Skin epidermis (tissue), 12 donors: ENCODE measurements at regions not wholly inside any gene's neighbourhood (a gene's known extent, or its start where the extent isn't known, plus 50 kb on each side); places are given as distances from the start of the nearest gene placed in this dataset.
A peak's percentile ranks its signal among the peaks of the same experiment; 100 is the strongest.
"Not testable (repeated sequence)": the region's sequence is repeated elsewhere in the genome, so short reads cannot be mapped to it uniquely, and the experiment has no call there.

Experiments used
- H3K27ac ChIP-seq, 21 experiments: fragments of 200-600 bp; sonication (generic) in 11 of 21; one replicate each; pipeline ENCODE4 v1.5.0; 2020; ENCODE audit warnings: mild to moderate bottlenecking in 3 of 21, inconsistent platforms in 2 of 21, moderate library complexity in 2 of 21
- H3K4me3 ChIP-seq, 7 experiments: fragments of 200-600 bp; sonication (generic) in 2 of 7; one replicate each; pipeline ENCODE4 v1.5.0; 2020; ENCODE audit warnings: inconsistent platforms in 2 of 7, mild to moderate bottlenecking in 2 of 7, moderate library complexity in 1 of 7

DNA sequence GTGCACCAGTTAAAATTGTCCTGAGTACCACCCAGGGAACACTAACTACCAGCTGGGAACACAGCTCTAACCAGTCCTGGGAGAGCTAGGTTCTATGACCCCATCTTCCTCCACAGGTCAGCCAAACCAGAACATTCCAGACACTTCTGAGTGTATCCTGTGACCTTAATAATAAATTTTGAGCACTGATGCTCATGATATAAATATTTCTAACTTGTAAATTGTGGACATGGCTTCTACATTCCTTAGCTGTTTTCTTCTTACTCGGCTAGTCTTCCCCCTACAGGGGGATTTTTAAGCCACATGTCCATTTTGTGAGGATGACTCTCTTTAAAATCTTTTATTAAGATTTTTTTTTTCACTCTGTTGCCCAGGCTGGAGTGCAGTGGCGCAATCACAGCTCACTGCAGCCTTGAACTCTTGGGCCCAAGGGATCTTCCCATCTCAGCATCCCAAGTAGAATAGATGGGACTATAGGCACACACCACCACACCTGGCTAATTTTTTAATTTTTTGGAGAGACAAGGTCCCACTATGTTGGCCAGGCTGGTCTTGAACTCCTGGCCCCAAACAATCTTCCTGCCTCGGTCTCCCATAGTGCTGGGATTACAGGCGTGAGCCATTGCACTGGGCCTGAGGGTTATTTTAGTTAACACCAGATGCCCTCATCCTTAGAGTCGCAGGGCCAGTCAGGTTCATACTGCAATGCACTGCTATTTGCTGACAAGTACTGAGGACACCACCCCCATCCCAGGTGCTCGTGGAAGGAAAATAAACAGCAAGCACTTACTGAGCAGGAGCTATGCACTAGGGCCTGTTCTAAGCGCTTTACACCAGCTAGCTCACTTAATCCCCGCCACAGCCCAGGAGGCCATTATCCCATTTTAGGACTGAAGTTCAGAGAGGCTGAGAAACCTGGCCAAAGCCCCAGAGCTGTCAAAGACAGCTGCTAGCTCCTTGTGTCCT lies 142.6 kb upstream of the NCOR2 start:
- Histone ChIP-seq H3K4me3 (no peak overlapping the region), H3K27ac (no peak overlapping the region)

GRCh38 chr12:124707316-124707715 lies 139.9 kb upstream of the NCOR2 start:
- H3K27ac ChIP-seq = no peak overlapping the region
- no peak overlapping the region for H3K4me3 ChIP-seq

- Histone ChIP-seq H3K4me3 (no peak overlapping the region), H3K27ac (no peak overlapping the region)
Observed at GRCh38 chr12:124706363-124706762, 139.0 kb upstream of the NCOR2 start.

DNA sequence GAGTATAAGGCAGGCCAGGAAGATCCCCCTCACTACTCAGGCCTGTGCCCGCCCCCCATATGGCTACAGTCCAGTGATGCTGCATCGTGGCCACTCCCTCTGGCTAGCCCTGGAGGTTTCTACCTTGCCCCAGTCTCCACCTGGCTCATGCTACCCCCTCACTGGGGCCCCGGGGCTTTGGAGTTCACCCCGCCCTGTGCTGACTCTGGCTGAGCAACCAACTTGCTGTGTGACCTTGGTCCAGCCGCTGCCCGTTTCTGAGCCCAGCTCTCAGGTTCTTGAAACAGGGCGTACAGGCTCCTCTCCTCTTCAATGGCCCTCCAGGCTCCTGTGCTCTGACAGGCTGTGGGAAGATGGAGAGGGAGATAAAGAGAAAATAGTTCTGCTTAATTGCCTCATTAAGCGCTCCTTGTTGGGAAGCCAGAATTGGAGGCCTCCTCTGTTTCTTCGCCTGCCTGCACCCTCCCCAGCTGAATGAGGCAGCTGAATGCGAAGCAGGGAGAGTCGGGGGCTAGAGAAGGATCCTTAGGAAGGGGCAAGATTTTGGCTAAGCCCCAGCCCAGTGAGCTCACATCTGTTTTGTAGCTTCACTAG lies 138.2 kb upstream of the NCOR2 start:
- Histone ChIP-seq H3K27ac (no peak overlapping the region), H3K4me3 (no peak overlapping the region)

- H3K4me3 ChIP-seq = no peak overlapping the region
- H3K27ac ChIP-seq = no peak overlapping the region
Observed at GRCh38 chr12:124704619-124705018, 137.2 kb upstream of the NCOR2 start.

- H3K27ac ChIP-seq = no peak overlapping the region
Observed at GRCh38 chr12:124703856-124704255, 136.4 kb upstream of the NCOR2 start.

DNA sequence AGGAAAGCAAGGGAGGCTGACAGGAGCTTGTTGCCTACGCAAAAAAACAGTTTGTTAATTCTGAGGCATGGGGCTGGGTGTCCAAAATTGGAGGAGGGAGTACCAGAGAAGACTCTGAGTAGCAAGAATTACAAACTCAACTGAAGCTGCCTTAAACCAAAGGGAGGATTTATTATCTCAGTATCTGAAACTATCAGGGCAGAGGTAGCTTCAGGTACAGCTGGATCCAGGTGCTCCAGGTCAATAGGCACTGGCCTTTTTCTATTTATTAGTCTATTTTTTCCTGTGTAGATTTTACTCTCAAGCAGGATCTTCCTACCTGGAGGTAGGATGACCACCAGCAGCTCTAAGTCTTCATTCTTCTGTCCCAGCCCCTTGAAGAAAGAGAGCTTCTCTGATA lies 135.3 kb upstream of the NCOR2 start:
- Histone ChIP-seq H3K4me3 (no peak overlapping the region), H3K27ac (no peak overlapping the region)

More at GRCh38 chr12:124703856-124704255, 136.4 kb upstream of the NCOR2 start:
- H3K4me3 ChIP-seq = no peak overlapping the region

- Histone ChIP-seq H3K27ac (peak overlapping the region in 10 of 21 experiments; percentile 5 to 74 (median 50)), H3K4me3 (no peak overlapping the region)
Observed at GRCh38 chr12:124700810-124701592, 133.6 kb upstream of the NCOR2 start.

DNA sequence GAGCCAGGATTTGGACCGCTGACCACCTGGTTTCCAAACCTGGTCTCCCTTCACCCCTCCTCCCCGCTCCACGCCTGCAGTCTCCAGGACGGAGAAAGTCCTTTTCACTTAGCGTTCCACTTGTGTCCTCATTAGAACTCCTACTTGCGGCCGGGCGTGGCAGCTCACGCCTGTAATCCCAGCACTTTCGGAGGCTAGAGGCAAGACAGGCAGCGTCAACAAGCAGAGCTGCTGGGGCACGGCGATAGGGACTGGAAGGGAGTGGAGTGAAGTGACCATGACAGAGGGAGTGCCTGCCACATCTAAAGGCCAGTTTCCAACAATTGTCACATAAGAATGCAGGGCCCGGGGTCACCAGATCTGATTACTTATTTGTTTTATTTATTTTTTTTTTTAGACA lies 132.5 kb upstream of the NCOR2 start:
- Histone ChIP-seq H3K4me3 (no peak overlapping the region), H3K27ac (peak overlapping the region in 3 of 21 experiments; percentile 8 to 74 (median 21))

GRCh38 chr12:124698998-124699305 lies 131.5 kb upstream of the NCOR2 start:
- H3K4me3 ChIP-seq = no peak overlapping the region
- H3K27ac ChIP-seq = peak overlapping the region in 12 of 21 experiments; percentile 8 to 76 (median 57)

- Histone ChIP-seq H3K27ac (peak overlapping the region in 17 of 21 experiments; percentile 3 to 76 (median 54)), H3K4me3 (no peak overlapping the region)
Observed at GRCh38 chr12:124698211-124698997, 131.0 kb upstream of the NCOR2 start.

DNA sequence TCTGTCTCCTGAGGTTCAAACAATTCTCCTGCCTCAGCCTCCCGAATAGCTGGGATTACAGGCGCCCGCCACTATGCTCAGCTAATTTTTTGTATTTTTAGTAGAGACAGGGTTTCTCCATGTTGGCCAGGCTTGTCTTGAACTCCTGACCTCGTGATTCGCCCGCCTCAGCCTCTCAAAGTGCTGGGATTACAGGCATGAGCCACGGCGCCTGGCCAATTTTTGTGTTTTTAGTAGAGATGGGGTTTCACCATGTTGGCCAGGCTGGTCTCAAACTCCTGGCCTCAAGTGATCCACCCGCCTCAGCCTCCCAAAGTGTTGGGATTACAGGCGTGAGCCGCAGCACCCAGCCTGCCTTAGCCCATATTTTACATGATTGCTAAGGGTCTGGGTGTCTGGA lies 130.3 kb upstream of the NCOR2 start:
- not testable (repeated sequence) for H3K4me3 ChIP-seq
- peak overlapping the region in 12 of 21 experiments; percentile 3 to 76 (median 42) for H3K27ac ChIP-seq

GRCh38 chr12:124696693-124697476 lies 129.5 kb upstream of the NCOR2 start:
- Histone ChIP-seq H3K4me3 (no peak overlapping the region), H3K27ac (peak overlapping the region in 1 of 21 experiments; percentile 55)

- H3K4me3 ChIP-seq = no peak overlapping the region
- peak overlapping the region in 2 of 21 experiments; percentile 44 to 61 for H3K27ac ChIP-seq
Observed at GRCh38 chr12:124695861-124696260, 128.4 kb upstream of the NCOR2 start.

GRCh38 chr12:124694846-124695497 lies 127.6 kb upstream of the NCOR2 start:
- no peak overlapping the region for H3K4me3 ChIP-seq
- peak overlapping the region in 9 of 21 experiments; percentile 1 to 63 (median 22) for H3K27ac ChIP-seq

GRCh38 chr12:124694250-124694649 lies 126.8 kb upstream of the NCOR2 start:
- H3K4me3 ChIP-seq = no peak overlapping the region
- peak overlapping the region in 2 of 21 experiments; percentile 16 to 17 for H3K27ac ChIP-seq

- Histone ChIP-seq H3K4me3 (no peak overlapping the region), H3K27ac (no peak overlapping the region)
Observed at GRCh38 chr12:124693111-124693723, 125.8 kb upstream of the NCOR2 start.

- Histone ChIP-seq H3K4me3 (no peak overlapping the region), H3K27ac (no peak overlapping the region)
Observed at GRCh38 chr12:124692443-124692842, 125.0 kb upstream of the NCOR2 start.
